ENCODE measurements at regions not wholly inside any gene's neighbourhood (a gene's known extent, or its start where the extent isn't known, plus 50 kb on each side); places are given as distances from the start of the nearest gene placed in this dataset.

DNA sequence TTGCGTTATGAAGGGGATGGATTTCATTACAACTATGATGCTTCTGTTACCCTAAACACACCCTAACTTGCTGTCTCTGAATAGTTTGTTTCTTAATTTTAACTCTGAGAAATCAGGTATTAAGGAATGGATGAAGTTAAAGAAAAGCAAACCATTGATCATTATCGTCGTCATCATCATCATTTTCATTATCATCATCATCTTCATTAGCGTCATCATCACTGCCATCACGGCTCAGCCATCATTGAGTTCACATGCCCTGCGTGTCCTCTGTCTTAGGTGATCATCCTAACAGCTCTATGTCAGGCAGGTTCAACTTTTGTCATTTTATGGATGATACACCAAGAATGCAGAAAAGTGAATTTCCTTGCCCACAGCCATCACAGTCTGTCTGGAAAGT is 477.5 kb upstream of the EEF2KMT start:
- no peak for TF ChIP-seq SIN3A (IDR thresholded peaks at IDR 0.05; ENCODE audit: low read depth)
- no peak for TF ChIP-seq CTCF (IDR thresholded peaks at IDR 0.05 in 2 of 3, conservative IDR thresholded peaks at IDR 0.05 in 1 of 3; ENCODE audit: borderline replicate concordance in 1 of 3, insufficient read depth in 1 of 3, low read depth in 2 of 3, low read length in 2 of 3)
- TF ChIP-seq JUND (IDR thresholded peaks at IDR 0.05), result no peak
- TF ChIP-seq POLR2AphosphoS5 (IDR thresholded peaks at IDR 0.05; ENCODE audit: low read depth, low read length), result no peak
- TF ChIP-seq, protein P1, sequence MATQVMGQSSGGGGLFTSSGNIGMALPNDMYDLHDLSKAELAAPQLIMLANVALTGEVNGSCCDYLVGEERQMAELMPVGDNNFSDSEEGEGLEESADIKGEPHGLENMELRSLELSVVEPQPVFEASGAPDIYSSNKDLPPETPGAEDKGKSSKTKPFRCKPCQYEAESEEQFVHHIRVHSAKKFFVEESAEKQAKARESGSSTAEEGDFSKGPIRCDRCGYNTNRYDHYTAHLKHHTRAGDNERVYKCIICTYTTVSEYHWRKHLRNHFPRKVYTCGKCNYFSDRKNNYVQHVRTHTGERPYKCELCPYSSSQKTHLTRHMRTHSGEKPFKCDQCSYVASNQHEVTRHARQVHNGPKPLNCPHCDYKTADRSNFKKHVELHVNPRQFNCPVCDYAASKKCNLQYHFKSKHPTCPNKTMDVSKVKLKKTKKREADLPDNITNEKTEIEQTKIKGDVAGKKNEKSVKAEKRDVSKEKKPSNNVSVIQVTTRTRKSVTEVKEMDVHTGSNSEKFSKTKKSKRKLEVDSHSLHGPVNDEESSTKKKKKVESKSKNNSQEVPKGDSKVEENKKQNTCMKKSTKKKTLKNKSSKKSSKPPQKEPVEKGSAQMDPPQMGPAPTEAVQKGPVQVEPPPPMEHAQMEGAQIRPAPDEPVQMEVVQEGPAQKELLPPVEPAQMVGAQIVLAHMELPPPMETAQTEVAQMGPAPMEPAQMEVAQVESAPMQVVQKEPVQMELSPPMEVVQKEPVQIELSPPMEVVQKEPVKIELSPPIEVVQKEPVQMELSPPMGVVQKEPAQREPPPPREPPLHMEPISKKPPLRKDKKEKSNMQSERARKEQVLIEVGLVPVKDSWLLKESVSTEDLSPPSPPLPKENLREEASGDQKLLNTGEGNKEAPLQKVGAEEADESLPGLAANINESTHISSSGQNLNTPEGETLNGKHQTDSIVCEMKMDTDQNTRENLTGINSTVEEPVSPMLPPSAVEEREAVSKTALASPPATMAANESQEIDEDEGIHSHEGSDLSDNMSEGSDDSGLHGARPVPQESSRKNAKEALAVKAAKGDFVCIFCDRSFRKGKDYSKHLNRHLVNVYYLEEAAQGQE (IDR thresholded peaks at IDR 0.05; ENCODE audit: low read depth), result no peak
